ENCODE measurements at regions not wholly inside any gene's neighbourhood (a gene's known extent, or its start where the extent isn't known, plus 50 kb on each side); places are given as distances from the start of the nearest gene placed in this dataset.

DNA sequence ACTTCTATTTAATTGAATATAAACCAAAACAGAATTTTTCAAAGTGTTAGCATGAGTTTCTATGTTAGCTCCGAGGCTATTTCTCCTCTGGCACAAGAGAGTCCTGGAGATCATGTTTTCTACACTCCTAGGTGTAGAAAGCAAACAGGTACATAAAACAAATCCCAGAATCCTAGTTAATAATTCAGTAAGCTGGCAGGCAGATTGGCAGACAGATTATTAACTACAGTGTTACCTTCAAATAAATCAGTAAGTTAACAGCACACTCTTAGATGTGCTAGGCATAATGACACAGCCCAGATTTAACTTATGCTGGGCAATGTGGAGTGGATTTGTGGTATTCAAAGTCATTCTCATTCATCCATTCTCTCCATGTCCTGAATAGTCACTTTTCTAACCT is 282.8 kb upstream of the RPS23 start:
- Mint-ChIP-seq H3K27ac (no peak overlapping the region), H3K4me1 (no peaks in the 10 kb centered on the region), H3K4me3 (no peak overlapping the region), H3K27me3 (ENCODE audit: low read depth) (no peaks in the 10 kb centered on the region; the same call in 1 of the 2 replicates), H3K9me3 (peaks cover 15% of the 10 kb centered on the region; the same call in 1 of the 2 replicates), H3K36me3 (no peaks in the 10 kb centered on the region)
- ChIA-PET CTCF (interaction anchor here (0.6 kb wide), 1 partner anchor 672 kb away, joined by 5 read pairs; no protein-coding TSS in a partner anchor), POLR2A (no interaction called here)
- ATAC-seq = no peak
- TF ChIP-seq ELF4 (CRISPR knock-in tag; IDR thresholded peaks at IDR 0.05; ENCODE audit: low read depth) (no peak), CBFB (CRISPR knock-in tag; IDR thresholded peaks at IDR 0.05; ENCODE audit: low read depth) (no peak), OVOL2 (CRISPR knock-in tag; IDR thresholded peaks at IDR 0.05; ENCODE audit: borderline replicate concordance) (no peak), EMX1 (CRISPR knock-in tag; IDR thresholded peaks at IDR 0.05) (no peak), ATF1 (CRISPR knock-in tag; IDR thresholded peaks at IDR 0.05) (no peak), NFE2L1 (CRISPR knock-in tag; IDR thresholded peaks at IDR 0.05) (no peak), ZNF416 (CRISPR knock-in tag; IDR thresholded peaks at IDR 0.05) (no peak), ZNF263 (CRISPR knock-in tag; IDR thresholded peaks at IDR 0.05; ENCODE audit: low read depth) (no peak)
- TF ChIP-seq, protein P1, sequence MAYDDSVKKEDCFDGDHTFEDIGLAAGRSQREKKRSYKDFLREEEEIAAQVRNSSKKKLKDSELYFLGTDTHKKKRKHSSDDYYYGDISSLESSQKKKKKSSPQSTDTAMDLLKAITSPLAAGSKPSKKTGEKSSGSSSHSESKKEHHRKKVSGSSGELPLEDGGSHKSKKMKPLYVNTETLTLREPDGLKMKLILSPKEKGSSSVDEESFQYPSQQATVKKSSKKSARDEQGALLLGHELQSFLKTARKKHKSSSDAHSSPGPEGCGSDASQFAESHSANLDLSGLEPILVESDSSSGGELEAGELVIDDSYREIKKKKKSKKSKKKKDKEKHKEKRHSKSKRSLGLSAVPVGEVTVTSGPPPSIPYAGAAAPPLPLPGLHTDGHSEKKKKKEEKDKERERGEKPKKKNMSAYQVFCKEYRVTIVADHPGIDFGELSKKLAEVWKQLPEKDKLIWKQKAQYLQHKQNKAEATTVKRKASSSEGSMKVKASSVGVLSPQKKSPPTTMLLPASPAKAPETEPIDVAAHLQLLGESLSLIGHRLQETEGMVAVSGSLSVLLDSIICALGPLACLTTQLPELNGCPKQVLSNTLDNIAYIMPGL (CRISPR knock-in tag; IDR thresholded peaks at IDR 0.05) = no peak
- TF ChIP-seq, protein P2, sequence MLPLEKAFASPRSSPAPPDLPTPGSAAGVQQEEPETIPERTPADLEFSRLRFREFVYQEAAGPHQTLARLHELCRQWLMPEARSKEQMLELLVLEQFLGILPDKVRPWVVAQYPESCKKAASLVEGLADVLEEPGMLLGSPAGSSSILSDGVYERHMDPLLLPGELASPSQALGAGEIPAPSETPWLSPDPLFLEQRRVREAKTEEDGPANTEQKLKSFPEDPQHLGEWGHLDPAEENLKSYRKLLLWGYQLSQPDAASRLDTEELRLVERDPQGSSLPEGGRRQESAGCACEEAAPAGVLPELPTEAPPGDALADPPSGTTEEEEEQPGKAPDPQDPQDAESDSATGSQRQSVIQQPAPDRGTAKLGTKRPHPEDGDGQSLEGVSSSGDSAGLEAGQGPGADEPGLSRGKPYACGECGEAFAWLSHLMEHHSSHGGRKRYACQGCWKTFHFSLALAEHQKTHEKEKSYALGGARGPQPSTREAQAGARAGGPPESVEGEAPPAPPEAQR (CRISPR knock-in tag; IDR thresholded peaks at IDR 0.05) = no peak
- TF ChIP-seq, protein P3, sequence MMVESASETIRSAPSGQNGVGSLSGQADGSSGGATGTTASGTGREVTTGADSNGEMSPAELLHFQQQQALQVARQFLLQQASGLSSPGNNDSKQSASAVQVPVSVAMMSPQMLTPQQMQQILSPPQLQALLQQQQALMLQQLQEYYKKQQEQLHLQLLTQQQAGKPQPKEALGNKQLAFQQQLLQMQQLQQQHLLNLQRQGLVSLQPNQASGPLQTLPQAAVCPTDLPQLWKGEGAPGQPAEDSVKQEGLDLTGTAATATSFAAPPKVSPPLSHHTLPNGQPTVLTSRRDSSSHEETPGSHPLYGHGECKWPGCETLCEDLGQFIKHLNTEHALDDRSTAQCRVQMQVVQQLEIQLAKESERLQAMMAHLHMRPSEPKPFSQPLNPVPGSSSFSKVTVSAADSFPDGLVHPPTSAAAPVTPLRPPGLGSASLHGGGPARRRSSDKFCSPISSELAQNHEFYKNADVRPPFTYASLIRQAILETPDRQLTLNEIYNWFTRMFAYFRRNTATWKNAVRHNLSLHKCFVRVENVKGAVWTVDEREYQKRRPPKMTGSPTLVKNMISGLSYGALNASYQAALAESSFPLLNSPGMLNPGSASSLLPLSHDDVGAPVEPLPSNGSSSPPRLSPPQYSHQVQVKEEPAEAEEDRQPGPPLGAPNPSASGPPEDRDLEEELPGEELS (CRISPR knock-in tag; IDR thresholded peaks at IDR 0.05) = no peak
- TF ChIP-seq, protein P4, sequence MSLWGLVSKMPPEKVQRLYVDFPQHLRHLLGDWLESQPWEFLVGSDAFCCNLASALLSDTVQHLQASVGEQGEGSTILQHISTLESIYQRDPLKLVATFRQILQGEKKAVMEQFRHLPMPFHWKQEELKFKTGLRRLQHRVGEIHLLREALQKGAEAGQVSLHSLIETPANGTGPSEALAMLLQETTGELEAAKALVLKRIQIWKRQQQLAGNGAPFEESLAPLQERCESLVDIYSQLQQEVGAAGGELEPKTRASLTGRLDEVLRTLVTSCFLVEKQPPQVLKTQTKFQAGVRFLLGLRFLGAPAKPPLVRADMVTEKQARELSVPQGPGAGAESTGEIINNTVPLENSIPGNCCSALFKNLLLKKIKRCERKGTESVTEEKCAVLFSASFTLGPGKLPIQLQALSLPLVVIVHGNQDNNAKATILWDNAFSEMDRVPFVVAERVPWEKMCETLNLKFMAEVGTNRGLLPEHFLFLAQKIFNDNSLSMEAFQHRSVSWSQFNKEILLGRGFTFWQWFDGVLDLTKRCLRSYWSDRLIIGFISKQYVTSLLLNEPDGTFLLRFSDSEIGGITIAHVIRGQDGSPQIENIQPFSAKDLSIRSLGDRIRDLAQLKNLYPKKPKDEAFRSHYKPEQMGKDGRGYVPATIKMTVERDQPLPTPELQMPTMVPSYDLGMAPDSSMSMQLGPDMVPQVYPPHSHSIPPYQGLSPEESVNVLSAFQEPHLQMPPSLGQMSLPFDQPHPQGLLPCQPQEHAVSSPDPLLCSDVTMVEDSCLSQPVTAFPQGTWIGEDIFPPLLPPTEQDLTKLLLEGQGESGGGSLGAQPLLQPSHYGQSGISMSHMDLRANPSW (CRISPR knock-in tag; conservative IDR thresholded peaks at IDR 0.05; ENCODE audit: low read depth) = no peak
- TF ChIP-seq, protein P5, sequence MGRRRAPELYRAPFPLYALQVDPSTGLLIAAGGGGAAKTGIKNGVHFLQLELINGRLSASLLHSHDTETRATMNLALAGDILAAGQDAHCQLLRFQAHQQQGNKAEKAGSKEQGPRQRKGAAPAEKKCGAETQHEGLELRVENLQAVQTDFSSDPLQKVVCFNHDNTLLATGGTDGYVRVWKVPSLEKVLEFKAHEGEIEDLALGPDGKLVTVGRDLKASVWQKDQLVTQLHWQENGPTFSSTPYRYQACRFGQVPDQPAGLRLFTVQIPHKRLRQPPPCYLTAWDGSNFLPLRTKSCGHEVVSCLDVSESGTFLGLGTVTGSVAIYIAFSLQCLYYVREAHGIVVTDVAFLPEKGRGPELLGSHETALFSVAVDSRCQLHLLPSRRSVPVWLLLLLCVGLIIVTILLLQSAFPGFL (CRISPR knock-in tag; IDR thresholded peaks at IDR 0.05; ENCODE audit: borderline replicate concordance) = no peak
- TF ChIP-seq, protein P6, sequence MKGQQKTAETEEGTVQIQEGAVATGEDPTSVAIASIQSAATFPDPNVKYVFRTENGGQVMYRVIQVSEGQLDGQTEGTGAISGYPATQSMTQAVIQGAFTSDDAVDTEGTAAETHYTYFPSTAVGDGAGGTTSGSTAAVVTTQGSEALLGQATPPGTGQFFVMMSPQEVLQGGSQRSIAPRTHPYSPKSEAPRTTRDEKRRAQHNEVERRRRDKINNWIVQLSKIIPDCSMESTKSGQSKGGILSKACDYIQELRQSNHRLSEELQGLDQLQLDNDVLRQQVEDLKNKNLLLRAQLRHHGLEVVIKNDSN (CRISPR knock-in tag; IDR thresholded peaks at IDR 0.05) = no peak
- TF ChIP-seq, protein P7, sequence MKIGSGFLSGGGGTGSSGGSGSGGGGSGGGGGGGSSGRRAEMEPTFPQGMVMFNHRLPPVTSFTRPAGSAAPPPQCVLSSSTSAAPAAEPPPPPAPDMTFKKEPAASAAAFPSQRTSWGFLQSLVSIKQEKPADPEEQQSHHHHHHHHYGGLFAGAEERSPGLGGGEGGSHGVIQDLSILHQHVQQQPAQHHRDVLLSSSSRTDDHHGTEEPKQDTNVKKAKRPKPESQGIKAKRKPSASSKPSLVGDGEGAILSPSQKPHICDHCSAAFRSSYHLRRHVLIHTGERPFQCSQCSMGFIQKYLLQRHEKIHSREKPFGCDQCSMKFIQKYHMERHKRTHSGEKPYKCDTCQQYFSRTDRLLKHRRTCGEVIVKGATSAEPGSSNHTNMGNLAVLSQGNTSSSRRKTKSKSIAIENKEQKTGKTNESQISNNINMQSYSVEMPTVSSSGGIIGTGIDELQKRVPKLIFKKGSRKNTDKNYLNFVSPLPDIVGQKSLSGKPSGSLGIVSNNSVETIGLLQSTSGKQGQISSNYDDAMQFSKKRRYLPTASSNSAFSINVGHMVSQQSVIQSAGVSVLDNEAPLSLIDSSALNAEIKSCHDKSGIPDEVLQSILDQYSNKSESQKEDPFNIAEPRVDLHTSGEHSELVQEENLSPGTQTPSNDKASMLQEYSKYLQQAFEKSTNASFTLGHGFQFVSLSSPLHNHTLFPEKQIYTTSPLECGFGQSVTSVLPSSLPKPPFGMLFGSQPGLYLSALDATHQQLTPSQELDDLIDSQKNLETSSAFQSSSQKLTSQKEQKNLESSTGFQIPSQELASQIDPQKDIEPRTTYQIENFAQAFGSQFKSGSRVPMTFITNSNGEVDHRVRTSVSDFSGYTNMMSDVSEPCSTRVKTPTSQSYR (CRISPR knock-in tag; IDR thresholded peaks at IDR 0.05) = no peak
- TF ChIP-seq, protein P8, sequence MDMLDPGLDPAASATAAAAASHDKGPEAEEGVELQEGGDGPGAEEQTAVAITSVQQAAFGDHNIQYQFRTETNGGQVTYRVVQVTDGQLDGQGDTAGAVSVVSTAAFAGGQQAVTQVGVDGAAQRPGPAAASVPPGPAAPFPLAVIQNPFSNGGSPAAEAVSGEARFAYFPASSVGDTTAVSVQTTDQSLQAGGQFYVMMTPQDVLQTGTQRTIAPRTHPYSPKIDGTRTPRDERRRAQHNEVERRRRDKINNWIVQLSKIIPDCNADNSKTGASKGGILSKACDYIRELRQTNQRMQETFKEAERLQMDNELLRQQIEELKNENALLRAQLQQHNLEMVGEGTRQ (CRISPR knock-in tag; IDR thresholded peaks at IDR 0.05) = no peak
- TF ChIP-seq, protein P9, sequence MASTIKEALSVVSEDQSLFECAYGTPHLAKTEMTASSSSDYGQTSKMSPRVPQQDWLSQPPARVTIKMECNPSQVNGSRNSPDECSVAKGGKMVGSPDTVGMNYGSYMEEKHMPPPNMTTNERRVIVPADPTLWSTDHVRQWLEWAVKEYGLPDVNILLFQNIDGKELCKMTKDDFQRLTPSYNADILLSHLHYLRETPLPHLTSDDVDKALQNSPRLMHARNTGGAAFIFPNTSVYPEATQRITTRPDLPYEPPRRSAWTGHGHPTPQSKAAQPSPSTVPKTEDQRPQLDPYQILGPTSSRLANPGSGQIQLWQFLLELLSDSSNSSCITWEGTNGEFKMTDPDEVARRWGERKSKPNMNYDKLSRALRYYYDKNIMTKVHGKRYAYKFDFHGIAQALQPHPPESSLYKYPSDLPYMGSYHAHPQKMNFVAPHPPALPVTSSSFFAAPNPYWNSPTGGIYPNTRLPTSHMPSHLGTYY (CRISPR knock-in tag; IDR thresholded peaks at IDR 0.05) = no peak
- DNase-seq (ENCODE audit: low spot score) = no peak
